Effector memory CD4-positive, alpha-beta T cell (primary cell): ENCODE measurements at regions not wholly inside any gene's neighbourhood (a gene's known extent, or its start where the extent isn't known, plus 50 kb on each side); places are given as distances from the start of the nearest gene placed in this dataset.

ENCODE experiments used
- DNase-seq, 3 donors: peaks; one replicate each; pipeline ENCODE4 v3.0.0-alpha.2; 2020
- H3K27ac ChIP-seq: 2 replicates; pipeline ENCODE4 v1.7.0; 2013; ENCODE audit warnings: mild to moderate bottlenecking, low read length, moderate library complexity; ENCODE audit not compliant: insufficient read depth, poor library complexity, severe bottlenecking
- H3K27me3 ChIP-seq: replicated peaks from 2 replicates; pipeline ENCODE4 v1.7.0; 2013; ENCODE audit warnings: mild to moderate bottlenecking, low read length; ENCODE audit not compliant: insufficient read depth, control insufficient read depth, poor library complexity, severe bottlenecking
- H3K36me3 ChIP-seq: 2 replicates; pipeline ENCODE4 v1.7.0; 2013; ENCODE audit warnings: mild to moderate bottlenecking, low read length, moderate library complexity; ENCODE audit not compliant: control insufficient read depth, insufficient read depth
- H3K4me1 ChIP-seq: 2 replicates; pipeline ENCODE4 v1.7.0; 2013; ENCODE audit warnings: low read length, mild to moderate bottlenecking; ENCODE audit not compliant: control insufficient read depth, insufficient read depth, poor library complexity, severe bottlenecking
- H3K4me3 ChIP-seq: 2 replicates; pipeline ENCODE4 v1.7.0; 2013; ENCODE audit warnings: low read length, low read depth, mild to moderate bottlenecking; ENCODE audit not compliant: insufficient read depth, poor library complexity, severe bottlenecking
- H3K9me3 ChIP-seq: 2 replicates; pipeline ENCODE4 v1.7.0; 2013; ENCODE audit warnings: mild to moderate bottlenecking, low read length, moderate library complexity; ENCODE audit not compliant: control insufficient read depth

- H3K4me1 ChIP-seq: no peaks in the 10 kb centered on the region
- H3K27me3 ChIP-seq: no peaks in the 10 kb centered on the region
- DNase-seq: no peak
- no peaks in the 10 kb centered on the region for H3K36me3 ChIP-seq
- H3K27ac ChIP-seq: no peak overlapping the region
- no peak overlapping the region for H3K4me3 ChIP-seq
- no peaks in the 10 kb centered on the region for H3K9me3 ChIP-seq
These were observed 934.3 kb upstream of the CDH10 start for GRCh38 chr5:25579111-25579510.

GRCh38 chr5:25573691-25574090 is 928.9 kb upstream of the CDH10 start:
- H3K9me3 ChIP-seq: no peaks in the 10 kb centered on the region
- H3K36me3 ChIP-seq: no peaks in the 10 kb centered on the region
- no peak overlapping the region for H3K27ac ChIP-seq
- H3K4me3 ChIP-seq: no peak overlapping the region
- no peaks in the 10 kb centered on the region for H3K4me1 ChIP-seq
- no peaks in the 10 kb centered on the region for H3K27me3 ChIP-seq
- no peak for DNase-seq

- no peak for DNase-seq
- no peaks in the 10 kb centered on the region for H3K4me1 ChIP-seq
- H3K9me3 ChIP-seq: no peaks in the 10 kb centered on the region
- no peaks in the 10 kb centered on the region for H3K36me3 ChIP-seq
- H3K27ac ChIP-seq: no peak overlapping the region
- H3K4me3 ChIP-seq: no peak overlapping the region
- H3K27me3 ChIP-seq: no peaks in the 10 kb centered on the region
These were observed 925.3 kb upstream of the CDH10 start for GRCh38 chr5:25570067-25570583.

GRCh38 chr5:25568989-25569625 is 924.3 kb upstream of the CDH10 start:
- H3K9me3 ChIP-seq: no peaks in the 10 kb centered on the region
- no peaks in the 10 kb centered on the region for H3K27me3 ChIP-seq
- H3K36me3 ChIP-seq: no peaks in the 10 kb centered on the region
- DNase-seq: peak in 1 of 3 donors; percentile 1
- H3K27ac ChIP-seq: no peak overlapping the region
- no peaks in the 10 kb centered on the region for H3K4me1 ChIP-seq
- H3K4me3 ChIP-seq: peak overlapping the region; percentile 18

GRCh38 chr5:25568294-25568693 is 923.5 kb upstream of the CDH10 start:
- Histone ChIP-seq H3K27ac (no peak overlapping the region), H3K36me3 (no peaks in the 10 kb centered on the region)

GRCh38 chr5:25567881-25568280 is 923.1 kb upstream of the CDH10 start:
- Histone ChIP-seq H3K36me3 (no peaks in the 10 kb centered on the region), H3K4me1 (no peaks in the 10 kb centered on the region), H3K9me3 (no peaks in the 10 kb centered on the region), H3K4me3 (no peak overlapping the region), H3K27ac (no peak overlapping the region), H3K27me3 (no peaks in the 10 kb centered on the region)
- DNase-seq: no peak

More at GRCh38 chr5:25568294-25568693, 923.5 kb upstream of the CDH10 start:
- no peak for DNase-seq
- no peaks in the 10 kb centered on the region for H3K27me3 ChIP-seq
- no peak overlapping the region for H3K4me3 ChIP-seq
- no peaks in the 10 kb centered on the region for H3K9me3 ChIP-seq
- no peaks in the 10 kb centered on the region for H3K4me1 ChIP-seq

GRCh38 chr5:25562656-25563055 is 917.9 kb upstream of the CDH10 start:
- H3K4me3 ChIP-seq: no peak overlapping the region
- no peaks in the 10 kb centered on the region for H3K36me3 ChIP-seq
- H3K9me3 ChIP-seq: no peaks in the 10 kb centered on the region
- no peaks in the 10 kb centered on the region for H3K27me3 ChIP-seq
- no peak overlapping the region for H3K27ac ChIP-seq
- DNase-seq: no peak
- H3K4me1 ChIP-seq: no peaks in the 10 kb centered on the region

GRCh38 chr5:25554077-25554476 is 909.3 kb upstream of the CDH10 start:
- H3K27me3 ChIP-seq: no peaks in the 10 kb centered on the region
- H3K4me1 ChIP-seq: no peaks in the 10 kb centered on the region
- DNase-seq: no peak

GRCh38 chr5:25552871-25553481 is 908.2 kb upstream of the CDH10 start:
- Histone ChIP-seq H3K4me3 (no peak overlapping the region), H3K9me3 (no peaks in the 10 kb centered on the region), H3K27me3 (no peaks in the 10 kb centered on the region), H3K27ac (no peak overlapping the region), H3K4me1 (no peaks in the 10 kb centered on the region), H3K36me3 (no peaks in the 10 kb centered on the region)
- DNase-seq: no peak

More at GRCh38 chr5:25554077-25554476, 909.3 kb upstream of the CDH10 start:
- H3K4me3 ChIP-seq: no peak overlapping the region
- no peak overlapping the region for H3K27ac ChIP-seq
- H3K9me3 ChIP-seq: no peaks in the 10 kb centered on the region
- no peaks in the 10 kb centered on the region for H3K36me3 ChIP-seq

GRCh38 chr5:25550793-25551192 is 906.0 kb upstream of the CDH10 start:
- no peaks in the 10 kb centered on the region for H3K4me1 ChIP-seq
- no peaks in the 10 kb centered on the region for H3K36me3 ChIP-seq
- no peak overlapping the region for H3K4me3 ChIP-seq
- H3K27ac ChIP-seq: no peak overlapping the region
- no peak for DNase-seq
- H3K27me3 ChIP-seq: no peaks in the 10 kb centered on the region
- no peaks in the 10 kb centered on the region for H3K9me3 ChIP-seq
